Smooth muscle cell of the brain vasculature (primary cell): ENCODE measurements at regions not wholly inside any gene's neighbourhood (a gene's known extent, or its start where the extent isn't known, plus 50 kb on each side); places are given as distances from the start of the nearest gene placed in this dataset.
"Not testable (repeated sequence)": the region's sequence is repeated elsewhere in the genome, so short reads cannot be mapped to it uniquely, and the experiment has no call there.

ENCODE experiments used
- DNase-seq: peaks from one replicate; pipeline ENCODE4 v3.0.0-alpha.2; 2012; ENCODE audit warnings: low read depth, low spot score

DNA sequence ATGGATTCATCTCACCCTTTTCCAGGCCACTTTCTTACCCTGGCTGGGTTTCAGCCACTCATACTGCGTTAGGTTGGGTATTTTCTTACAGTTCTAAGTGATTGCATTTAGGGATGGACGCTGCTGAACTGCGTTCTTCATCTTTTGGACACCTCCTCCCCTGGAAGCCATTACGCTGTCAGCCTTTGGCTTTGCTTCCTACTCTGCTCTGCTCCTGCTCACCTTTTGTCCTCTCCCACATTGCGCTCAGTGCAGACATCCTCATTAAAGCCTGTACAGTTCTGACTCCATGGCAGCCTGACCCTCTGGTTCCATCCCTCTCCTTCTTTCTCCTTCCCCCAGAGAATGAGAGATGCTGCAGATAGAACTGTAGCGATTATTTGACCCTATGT is 108.9 kb downstream of the SRGAP2 start:
- not testable (repeated sequence) for DNase-seq

DNA sequence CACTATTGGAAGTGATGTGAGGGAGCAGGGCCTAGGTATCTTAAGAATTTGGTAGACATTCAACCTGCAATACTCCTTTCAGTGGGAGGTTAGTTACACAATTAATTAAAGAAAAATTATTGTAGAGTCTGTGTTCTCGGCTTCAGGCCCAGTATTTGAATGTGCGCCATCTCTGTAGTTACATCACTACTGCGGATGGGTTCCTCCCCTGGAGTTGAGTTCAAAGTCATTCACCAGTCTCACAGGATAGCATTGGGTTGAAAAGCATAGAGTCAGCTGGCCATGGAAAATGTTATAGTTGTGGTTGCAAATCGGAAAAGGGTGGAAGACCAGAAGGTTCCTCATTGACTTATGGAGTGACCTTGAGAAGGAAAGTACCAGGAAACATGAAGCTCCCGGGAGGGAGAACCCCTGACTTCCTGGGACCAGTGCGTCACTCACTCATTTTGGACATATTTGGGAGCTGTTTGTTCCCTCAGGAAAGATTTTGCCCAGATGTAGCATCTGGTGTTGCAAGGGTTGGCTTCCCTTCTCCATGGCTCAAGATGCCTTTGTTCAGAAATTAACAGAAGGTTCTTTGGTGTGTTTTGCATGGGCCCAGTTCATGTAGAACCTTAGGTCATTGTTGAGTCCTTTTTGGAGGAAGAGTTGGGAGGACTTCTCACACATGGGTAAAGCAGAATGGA is 111.8 kb downstream of the SRGAP2 start:
- DNase-seq, result not testable (repeated sequence)

DNA sequence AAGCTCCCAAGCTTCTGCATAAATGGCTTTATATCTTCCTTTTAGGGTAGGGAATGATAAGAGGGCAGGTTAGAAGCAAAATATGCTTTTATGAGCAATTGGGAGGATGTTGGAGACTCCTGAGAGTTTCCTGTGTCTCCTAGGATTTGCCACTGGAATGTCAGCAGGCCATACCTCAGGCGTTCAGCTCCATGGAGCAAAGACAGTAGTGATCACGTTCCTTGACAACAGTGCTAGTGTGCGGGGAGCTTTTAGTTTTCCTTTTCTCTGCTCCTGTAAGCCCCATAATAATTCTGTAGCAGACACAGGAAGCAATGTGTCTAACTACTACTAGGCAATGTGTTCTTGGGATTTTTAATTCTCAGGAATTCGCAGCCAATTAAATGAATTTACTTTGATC is 113.6 kb downstream of the SRGAP2 start:
- not testable (repeated sequence) for DNase-seq

DNA sequence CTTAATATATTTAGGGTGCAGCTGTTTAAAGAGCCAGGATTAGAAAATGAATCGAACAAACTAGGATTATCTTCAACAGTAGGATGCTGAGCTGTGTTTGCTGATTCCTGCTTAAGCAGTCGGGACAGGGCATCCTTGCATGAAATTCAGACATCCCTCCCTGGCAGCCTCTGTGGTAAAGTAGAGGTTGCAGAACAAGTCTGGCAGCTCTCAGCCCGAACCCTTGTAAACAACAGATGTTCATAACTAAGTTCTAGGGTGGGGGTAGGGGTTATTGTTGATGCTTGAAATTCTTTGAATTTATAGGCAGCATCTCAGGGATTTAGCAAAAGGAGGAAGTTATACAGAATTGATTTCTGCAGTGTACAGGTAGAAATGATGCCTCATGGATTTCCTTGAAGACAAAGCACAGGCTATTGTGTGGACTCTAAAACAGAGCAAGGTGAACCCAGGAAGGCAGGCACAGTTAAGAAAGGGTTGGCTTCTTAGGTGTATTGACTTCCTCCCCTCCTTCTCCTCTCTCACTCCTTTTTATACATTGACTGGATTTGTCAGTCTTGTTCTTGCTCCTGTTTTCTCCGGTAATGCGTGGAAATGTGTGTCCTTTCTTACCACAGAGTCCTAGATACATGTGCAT is 114.7 kb downstream of the SRGAP2 start:
- not testable (repeated sequence) for DNase-seq

DNA sequence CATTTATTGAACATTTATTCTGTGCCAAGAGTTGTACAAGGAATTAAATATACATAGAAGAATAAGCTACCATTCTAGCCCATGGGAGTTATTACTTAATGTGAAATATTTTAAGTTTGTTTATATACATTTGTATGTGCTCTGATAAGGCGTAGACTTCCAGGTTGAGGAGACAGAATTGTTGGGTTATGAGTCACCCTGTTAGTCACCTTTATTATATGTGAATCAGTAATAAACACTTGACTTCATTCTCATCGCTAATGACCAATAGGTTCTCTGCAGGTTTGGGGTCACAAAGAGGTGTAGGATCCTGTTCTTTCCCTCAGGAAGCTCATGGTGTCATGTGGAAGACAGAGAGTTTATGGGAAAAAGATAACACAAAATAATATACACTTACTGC is 116.9 kb downstream of the SRGAP2 start:
- not testable (repeated sequence) for DNase-seq

DNA sequence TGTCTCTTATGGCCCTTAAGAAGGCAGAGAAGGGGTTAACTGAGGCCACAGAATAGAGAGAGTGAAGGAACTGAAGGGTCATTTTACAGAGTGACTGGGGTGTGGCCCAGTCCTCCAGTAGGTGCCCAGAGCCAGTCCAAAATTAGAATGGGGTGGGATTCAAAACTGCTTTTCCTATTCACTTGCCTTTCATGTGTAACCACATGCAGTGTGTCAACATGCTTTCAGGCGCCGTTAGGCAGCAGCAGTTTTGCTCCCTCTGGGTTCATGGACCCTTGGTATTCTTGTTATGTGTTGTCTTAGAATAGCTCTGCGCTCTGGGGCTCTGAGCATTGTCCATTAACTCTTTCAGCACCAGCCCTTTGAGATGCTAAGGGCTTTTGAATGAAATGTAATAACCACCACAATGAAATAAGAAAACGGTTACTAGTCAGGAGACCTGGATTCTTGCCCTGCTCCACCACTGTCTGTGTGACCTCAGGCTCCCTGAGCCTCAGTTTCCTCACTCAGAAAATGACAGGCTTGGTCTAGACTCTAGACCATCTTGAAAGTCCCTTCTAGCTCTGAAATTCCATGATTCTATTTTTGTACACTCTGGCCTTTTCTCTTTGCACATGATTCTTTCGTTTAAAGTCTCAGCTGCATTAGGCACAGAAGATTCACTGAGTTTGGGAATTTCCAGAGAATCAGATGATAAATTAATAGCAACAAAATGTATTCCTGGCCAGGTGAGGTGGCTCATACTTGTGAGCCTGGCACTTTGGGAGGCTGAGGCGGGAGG is 123.0 kb downstream of the SRGAP2 start:
- DNase-seq, result not testable (repeated sequence)

DNA sequence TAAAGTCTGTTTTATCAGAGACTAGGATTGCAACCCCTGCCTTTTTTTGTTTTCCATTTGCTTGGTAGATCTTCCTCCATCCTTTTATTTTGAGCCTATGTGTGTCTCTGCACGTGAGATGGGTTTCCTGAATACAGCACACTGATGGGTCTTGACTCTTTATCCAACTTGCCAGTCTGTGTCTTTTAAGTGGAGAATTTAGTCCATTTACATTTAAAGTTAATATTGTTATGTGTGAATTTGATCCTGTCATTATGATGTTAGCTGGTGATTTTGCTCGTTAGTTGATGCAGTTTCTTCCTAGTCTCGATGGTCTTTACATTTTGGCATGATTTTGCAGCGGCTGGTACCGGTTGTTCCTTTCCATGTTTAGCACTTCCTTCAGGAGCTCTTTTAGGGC is 128.3 kb downstream of the SRGAP2 start:
- DNase-seq, result not testable (repeated sequence)

DNA sequence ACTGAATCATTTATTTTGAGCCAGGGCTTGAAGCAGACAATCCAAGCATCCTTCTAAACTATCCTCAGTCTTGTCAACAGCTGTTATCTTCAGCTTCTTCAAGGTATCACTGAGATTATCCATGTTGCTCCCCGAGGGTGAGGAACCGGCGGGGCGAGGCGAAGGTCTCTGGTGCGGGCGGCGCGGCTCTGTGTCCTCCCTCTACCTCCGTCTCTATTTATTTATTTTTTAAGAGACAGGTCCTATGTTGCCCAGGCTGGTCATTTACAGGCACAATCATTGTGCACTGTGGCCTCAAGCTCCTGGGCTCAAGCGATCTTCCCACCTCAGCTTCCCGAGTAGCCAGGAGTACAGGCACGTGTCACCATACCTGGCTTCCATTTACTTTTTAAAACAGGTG is 130.0 kb downstream of the SRGAP2 start:
- not testable (repeated sequence) for DNase-seq

DNA sequence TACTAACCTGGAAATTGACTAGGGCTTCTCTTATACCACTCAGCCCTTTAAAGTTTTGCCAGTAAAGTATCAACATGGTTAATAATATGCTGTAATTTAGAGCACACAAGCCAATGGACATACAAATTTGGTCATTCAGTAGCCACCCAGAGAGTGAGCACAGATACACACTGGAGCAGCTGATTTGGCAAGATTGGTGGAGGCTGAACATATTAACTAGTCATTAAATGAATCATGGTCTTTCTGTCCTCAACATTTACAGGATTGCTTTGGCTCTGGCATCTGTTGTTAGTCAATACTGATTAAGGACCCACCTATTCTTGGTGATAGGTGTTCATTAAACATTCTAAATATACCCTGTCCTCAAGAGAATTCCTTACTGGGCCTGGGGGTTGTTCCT is 130.6 kb downstream of the SRGAP2 start:
- DNase-seq, result not testable (repeated sequence)

DNA sequence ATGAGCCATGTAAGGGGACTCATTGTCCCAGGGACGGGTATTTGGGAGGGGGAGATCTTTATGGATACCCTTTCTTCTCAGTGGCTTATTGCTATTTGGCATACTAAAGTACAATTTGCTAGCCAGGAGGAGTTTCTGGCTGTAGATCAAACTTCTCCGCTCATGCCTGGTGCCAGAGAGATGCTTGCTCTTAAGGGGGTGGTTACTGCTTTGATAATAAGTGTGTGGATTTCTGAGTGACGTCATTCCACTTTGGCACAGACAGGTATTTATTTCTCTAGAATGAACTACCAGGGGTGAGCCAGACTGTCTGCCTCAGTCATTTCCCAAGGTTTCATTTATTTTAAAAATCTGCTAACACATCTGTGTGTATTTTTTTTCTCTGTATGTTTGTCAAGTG is 131.1 kb downstream of the SRGAP2 start:
- DNase-seq, result not testable (repeated sequence)

DNA sequence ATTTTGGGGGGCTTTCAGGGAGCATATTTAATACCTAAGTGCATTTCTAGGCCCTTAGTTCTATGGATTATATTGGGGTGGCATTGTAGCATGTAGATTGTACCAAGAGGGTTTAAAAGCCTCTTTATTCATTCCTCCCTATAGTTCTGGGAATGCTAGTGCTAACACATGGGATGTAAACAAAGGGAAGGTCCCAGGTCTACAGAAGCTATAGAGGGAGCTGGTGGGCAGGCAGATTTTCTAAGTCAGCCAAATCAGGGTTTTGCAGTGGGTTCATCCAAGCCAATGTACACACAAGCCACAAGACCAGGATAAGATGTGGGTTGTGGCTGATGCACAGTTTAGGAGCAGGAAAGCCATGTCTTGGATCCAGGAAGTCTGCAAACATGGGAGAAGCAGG is 131.8 kb downstream of the SRGAP2 start:
- DNase-seq, result not testable (repeated sequence)

DNA sequence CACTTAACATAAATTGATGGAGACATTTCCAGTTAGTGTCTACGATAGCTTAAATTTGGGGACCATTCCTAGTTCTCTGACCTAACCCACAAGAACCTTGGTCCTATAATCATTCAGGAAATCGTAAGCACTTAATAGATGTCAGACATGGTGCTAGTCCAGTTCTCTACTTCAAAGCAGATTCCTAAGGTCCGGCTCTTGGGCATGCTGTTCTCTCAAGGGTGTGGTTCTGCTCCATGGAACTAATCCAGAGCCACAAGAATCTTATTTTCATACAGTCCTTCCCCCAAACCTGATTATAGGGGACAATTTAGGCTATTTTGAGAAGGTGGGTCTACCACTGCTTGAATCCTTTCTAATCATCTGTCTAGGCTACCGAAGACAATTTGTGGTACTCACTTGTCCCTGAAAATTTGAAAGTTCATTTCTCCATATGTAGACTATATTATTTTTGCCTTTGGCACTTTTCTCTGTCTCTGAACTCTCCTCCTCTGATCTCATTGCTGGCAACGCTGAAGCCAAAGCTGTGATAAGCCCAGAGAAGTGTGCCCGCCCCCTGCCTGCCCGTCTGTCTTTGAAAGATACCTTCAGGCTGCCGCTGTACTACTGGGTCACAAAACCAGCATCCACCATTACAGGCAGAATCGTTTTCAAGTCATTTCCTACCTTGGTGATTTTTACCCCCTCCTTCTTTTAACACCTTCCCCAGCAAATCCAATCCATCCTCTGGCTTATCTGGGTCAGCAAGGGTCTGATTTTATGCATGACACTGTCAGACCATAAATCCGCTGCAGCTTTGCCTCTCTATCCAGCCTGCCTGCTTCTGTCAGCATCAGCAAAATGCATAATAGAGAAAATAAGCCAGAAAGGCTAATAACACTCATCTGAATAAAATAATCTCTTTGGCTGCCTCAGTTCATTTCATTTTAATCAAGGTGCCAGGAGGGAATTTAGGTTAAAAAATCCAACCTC is 132.8 kb downstream of the SRGAP2 start:
- DNase-seq, result not testable (repeated sequence)

DNA sequence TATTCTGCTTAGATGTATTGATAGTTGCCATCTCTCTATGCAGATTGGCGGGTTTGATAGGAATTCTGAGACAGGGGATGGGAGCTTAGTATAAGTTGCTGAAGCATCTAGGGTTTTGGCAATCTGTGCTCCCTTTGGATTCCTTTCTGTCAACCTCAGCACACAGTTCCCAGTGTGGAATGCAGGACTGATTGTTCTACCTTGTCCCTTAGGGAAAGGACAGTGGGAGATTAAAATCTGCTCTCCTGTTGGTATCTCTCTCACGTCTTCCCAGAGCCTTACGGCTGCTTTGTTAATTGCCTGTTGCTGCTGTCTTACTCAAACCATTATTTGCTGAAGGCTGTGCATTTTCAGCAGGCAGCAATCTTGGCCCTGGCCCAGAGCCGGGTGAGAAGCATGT is 133.3 kb upstream of the IKBKE start:
- DNase-seq, result not testable (repeated sequence)

DNA sequence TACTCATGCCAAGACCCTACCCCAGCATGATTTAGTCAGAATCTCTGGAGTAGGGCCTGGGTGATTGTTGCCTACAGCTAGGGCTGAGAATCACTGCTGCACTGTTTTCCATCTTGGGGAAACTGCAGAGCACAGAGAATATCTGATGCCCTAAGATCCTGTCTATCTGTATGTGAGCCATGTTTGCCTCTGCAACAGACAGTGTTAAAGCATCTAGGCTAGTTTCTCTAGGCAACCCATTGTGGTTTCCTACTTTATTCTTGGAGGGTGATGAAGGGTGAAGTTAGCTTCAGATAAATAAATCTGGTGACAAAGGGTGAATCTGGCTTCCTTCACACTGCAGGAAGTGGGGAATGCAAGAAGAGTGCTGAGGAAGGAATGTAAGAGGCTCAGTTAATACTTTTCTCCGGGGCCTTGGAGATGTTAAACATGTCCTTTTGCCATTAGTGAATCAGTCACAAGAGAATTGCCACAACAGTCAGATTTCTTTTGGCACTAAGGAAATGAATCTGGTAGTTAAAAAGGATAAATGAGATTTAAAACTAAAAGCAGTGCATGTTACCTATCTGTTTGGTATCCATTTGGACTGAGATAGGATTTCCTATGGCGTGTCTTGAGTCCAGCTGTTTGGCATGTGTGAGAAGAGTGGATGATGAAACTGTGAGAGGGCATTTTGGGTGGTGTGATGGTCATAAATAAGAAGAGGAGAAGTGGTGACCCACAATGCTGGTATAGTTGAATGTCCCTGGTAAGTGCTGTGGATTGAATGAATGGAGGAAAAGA is 119.6 kb upstream of the IKBKE start:
- not testable (repeated sequence) for DNase-seq

DNA sequence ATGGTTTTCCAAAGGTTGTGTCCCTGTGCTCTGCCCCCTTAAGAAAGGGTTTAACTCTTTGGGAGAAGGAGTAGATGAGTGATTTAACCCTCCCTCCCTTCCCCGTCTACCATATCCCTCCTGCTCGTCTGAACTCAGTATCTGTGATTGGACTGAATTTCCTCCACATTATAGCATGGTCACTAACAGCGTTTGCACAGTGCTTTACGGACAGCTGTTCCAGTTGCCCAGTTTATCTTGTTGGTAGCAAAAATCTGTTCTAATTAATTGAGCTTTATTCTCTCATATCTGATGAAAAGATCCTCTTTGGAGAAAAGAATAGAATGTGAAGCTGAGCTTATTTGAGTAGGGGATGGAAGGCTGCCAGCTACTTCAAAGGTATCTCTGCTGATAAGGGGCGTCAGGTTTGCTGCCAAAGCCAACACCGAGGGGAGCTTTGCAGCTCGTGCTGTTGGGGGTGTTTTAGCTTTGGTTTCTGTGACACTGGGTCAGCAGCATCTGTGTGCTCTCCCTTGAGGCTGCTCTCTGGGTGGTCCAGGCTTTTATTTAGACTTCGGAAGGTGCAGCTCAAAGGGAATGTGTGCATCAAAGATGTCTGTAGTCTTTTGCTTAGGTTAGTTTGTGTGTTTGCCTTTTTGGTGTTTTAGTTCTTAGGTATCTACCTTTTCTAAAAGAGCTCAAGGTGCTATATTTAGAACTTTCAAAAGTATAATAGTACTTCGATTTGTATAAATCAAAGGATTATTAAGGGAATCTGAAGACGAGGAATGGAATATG is 118.8 kb upstream of the IKBKE start:
- not testable (repeated sequence) for DNase-seq

DNA sequence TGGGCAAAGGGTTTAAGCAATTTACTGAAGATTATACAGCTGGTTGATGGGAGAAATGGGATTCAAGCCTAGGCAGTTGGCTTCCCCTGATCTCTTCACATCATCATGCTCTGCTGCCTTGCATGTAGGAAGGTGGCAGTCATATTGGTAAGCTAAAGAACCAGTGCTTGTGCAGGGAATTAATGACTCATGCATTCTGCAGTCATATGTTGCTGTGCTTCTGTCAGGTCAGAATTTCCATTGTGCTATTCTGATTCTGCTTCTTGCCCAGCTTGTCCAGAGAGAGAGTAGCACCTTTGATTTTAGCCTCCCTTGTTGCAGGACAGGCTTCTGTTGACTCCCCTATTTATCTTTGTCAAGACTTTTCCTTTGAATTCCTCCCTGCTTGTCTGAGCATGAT is 114.0 kb upstream of the IKBKE start:
- DNase-seq, result not testable (repeated sequence)

DNA sequence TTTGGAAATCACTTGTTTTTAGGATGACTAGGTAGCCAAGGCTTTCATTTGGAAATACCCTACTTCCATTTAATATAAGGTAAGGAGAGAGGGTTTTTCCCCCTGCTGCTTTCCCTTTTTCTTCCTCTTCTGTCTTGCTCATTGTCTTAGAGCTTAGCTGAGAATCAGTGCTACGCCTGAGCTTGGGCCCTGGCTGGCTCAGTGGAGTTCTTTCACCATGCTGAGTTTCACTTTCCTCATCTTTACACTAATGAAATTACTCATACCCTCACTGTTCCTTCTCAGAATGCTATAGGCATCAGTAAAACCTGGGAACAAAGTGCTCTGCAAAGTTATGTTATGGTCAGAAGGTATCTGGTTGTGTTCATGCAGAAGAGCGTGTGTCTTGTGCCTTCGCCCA is 112.3 kb upstream of the IKBKE start:
- DNase-seq, result not testable (repeated sequence)

DNA sequence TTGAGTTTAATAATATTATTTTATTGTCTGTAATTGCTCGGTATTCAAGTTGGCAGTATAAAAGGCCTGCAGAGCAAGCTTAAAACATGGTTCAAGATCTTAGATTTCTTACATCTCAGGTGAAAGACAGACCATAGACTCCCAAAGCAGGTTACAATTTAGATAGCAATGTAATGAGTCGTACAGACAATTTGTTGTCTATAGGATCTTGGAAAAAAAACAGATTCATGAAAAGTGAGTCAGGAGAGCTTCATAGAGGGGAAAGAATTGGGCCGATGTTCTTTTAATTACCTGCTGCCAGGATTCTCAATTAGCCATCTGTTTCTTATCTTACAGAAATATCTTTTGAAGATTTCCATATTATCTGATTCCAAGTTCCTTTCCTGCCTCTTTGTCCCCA is 111.5 kb upstream of the IKBKE start:
- DNase-seq, result not testable (repeated sequence)

DNA sequence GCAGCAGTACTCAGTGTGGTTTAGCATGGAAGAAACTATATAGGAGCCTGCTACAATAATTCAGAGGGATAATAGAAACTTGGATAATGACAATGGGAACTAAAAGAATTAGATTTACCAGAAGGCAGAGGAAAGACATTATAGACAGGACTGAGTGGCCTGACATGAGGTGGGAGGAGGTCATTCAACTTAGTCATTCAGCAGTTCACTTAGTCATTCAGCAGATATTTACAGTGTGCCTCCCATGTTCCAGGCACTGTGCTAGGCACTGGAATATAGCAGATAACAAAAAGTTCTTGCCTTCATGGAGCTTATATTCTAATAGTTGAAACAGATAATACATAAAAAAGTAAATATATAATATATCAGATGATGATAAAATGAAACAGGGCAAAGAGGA is 110.9 kb upstream of the IKBKE start:
- DNase-seq, result not testable (repeated sequence)
